IMR-90 (cell line): ENCODE measurements at regions not wholly inside any gene's neighbourhood (a gene's known extent, or its start where the extent isn't known, plus 50 kb on each side); places are given as distances from the start of the nearest gene placed in this dataset.

Experiments used
- ATAC-seq: fragments of 200-7000 bp; cut with Tn5 transposase; 2 replicates; pipeline ENCODE4 v1.9.1; 2020; ENCODE audit warnings: low read depth, mild to moderate bottlenecking, moderate library complexity
- BruUV-seq: library from RNA; stranded (reverse); fragments of 400-500 nt; replicated peaks from 2 replicates; lab custom pipeline; 2021; lab: Mats Ljungman, UMichigan
- CTCF ChIA-PET: fragments of 300-600 bp; formaldehyde crosslinking; extraction: SDS; loops from one replicate; lab custom pipeline; 2021; ENCODE audit warnings: antibody characterized with exemption; lab: Yijun Ruan, JAX
- POLR2A ChIA-PET: fragments of 300-600 bp; sonication (Branson Sonifier 250); formaldehyde crosslinking; loops from one replicate; lab custom pipeline; 2022; ENCODE audit warnings: antibody characterized with exemption; ENCODE audit not compliant: unreplicated experiment; lab: Charles Lee
- DNase-seq: peaks from one replicate; pipeline ENCODE4 v3.0.0; 2013
- H2AFZ ChIP-seq: replicated peaks from 2 replicates; pipeline ENCODE3; 2013; ENCODE audit warnings: low read length, mild to moderate bottlenecking; ENCODE audit not compliant: poor library complexity
- H2AK5ac ChIP-seq: 2 replicates; pipeline ENCODE4 v1.6.1; 2013; ENCODE audit warnings: low read depth, low read length, inconsistent platforms
- H2AK9ac ChIP-seq: replicated peaks from 2 replicates; pipeline ENCODE3; 2013; ENCODE audit warnings: mild to moderate bottlenecking, low read depth, low read length, moderate library complexity; ENCODE audit not compliant: poor library complexity
- H2BK120ac ChIP-seq: 2 replicates; pipeline ENCODE4 v1.6.1; 2013; ENCODE audit warnings: low read depth, low read length, inconsistent platforms
- H2BK15ac ChIP-seq: 3 replicates; pipeline ENCODE4 v1.6.1; 2013; ENCODE audit warnings: low read depth, low read length, inconsistent platforms
- H2BK20ac ChIP-seq: 2 replicates; pipeline ENCODE4 v1.6.1; 2013; ENCODE audit warnings: low read depth, mild to moderate bottlenecking, inconsistent platforms, low read length, moderate library complexity
- H2BK5ac ChIP-seq: 2 replicates; pipeline ENCODE4 v1.6.1; 2013; ENCODE audit warnings: mild to moderate bottlenecking, low read depth, low read length, inconsistent platforms; ENCODE audit not compliant: poor library complexity, severe bottlenecking
- H3K14ac ChIP-seq: replicated peaks from 2 replicates; pipeline ENCODE4 v1.6.1; 2013; ENCODE audit warnings: low read depth, low read length, inconsistent platforms
- H3K18ac ChIP-seq: 2 replicates; pipeline ENCODE4 v1.6.1; 2013; ENCODE audit warnings: low read depth, low read length, control low read depth
- H3K23ac ChIP-seq: 2 replicates; pipeline ENCODE4 v1.6.1; 2013; ENCODE audit warnings: low read depth, low read length, inconsistent platforms
- H3K27ac ChIP-seq: 2 replicates; pipeline ENCODE4 v1.5.1; 2013; ENCODE audit warnings: mild to moderate bottlenecking, control low read depth, low read length; ENCODE audit not compliant: insufficient read depth
- H3K27me3 ChIP-seq: 2 replicates; pipeline ENCODE4 v1.6.1; 2013; ENCODE audit warnings: low read length; ENCODE audit not compliant: control insufficient read depth, insufficient read depth
- H3K36me3 ChIP-seq: 2 replicates; pipeline ENCODE4 v1.6.1; 2013; ENCODE audit warnings: low read length, mixed read lengths; ENCODE audit not compliant: control insufficient read depth, insufficient read depth
- H3K4ac ChIP-seq: 2 replicates; pipeline ENCODE4 v1.6.1; 2013; ENCODE audit warnings: low read depth, low read length, inconsistent platforms
- H3K4me1 ChIP-seq: 2 replicates; pipeline ENCODE4 v1.6.1; 2013; ENCODE audit warnings: low read length, mixed read lengths; ENCODE audit not compliant: control insufficient read depth, insufficient read depth
- H3K4me2 ChIP-seq: 2 replicates; pipeline ENCODE4 v1.6.1; 2013; ENCODE audit warnings: low read depth, mild to moderate bottlenecking, control low read depth, low read length, moderate library complexity
- H3K4me3 ChIP-seq: 2 replicates; pipeline ENCODE4 v1.5.1; 2013; ENCODE audit warnings: low read depth, mild to moderate bottlenecking, control low read depth, low read length, moderate library complexity; ENCODE audit not compliant: insufficient read depth
- H3K56ac ChIP-seq: 2 replicates; pipeline ENCODE4 v1.6.1; 2013; ENCODE audit warnings: low read length, inconsistent platforms; ENCODE audit not compliant: insufficient read depth; ENCODE audit errors: extremely low read depth
- H3K79me1 ChIP-seq, 2 experiments: 2 replicates each; pipeline ENCODE4 v1.6.1; 2013; ENCODE audit warnings: low read length in 2 of 2, inconsistent platforms in 1 of 2, low read depth in 1 of 2
- H3K9ac ChIP-seq: 2 replicates; pipeline ENCODE4 v1.6.1; 2013; ENCODE audit warnings: low read depth, low read length, control low read depth
- H3K9me1 ChIP-seq: 2 replicates; pipeline ENCODE4 v1.6.1; 2013; ENCODE audit warnings: low read length, inconsistent platforms; ENCODE audit not compliant: insufficient read depth
- H3K9me3 ChIP-seq: 2 replicates; pipeline ENCODE4 v1.6.1; 2013; ENCODE audit warnings: low read length; ENCODE audit not compliant: control insufficient read depth, insufficient read depth
- H4K20me1 ChIP-seq: 2 replicates; pipeline ENCODE4 v1.6.1; 2013; ENCODE audit warnings: low read length, inconsistent platforms; ENCODE audit not compliant: insufficient read depth
- H4K5ac ChIP-seq: 2 replicates; pipeline ENCODE4 v1.6.1; 2013; ENCODE audit warnings: mild to moderate bottlenecking, low read depth, low read length, control low read depth
- H4K8ac ChIP-seq, 2 experiments: 2 replicates each; pipeline ENCODE4 v1.6.1; 2013; ENCODE audit warnings: low read depth in 2 of 2, low read length in 2 of 2, control low read depth in 1 of 2, inconsistent platforms in 1 of 2
- H4K91ac ChIP-seq: 2 replicates; pipeline ENCODE4 v1.6.1; 2013; ENCODE audit warnings: low read depth, low read length, inconsistent platforms; ENCODE audit not compliant: insufficient read depth
- FOS ChIP-seq: fragments of 150-350 bp; IDR thresholded peaks from 2 replicates; pipeline ENCODE4 v1.6.1; 2016; ENCODE audit warnings: low read depth, low read length
- MAZ ChIP-seq: IDR thresholded peaks from 2 replicates; pipeline ENCODE4 v1.6.1; 2012; ENCODE audit warnings: low read depth, mild to moderate bottlenecking, low read length, improper control_type of control experiment, moderate library complexity, borderline replicate concordance
- SMC3 ChIP-seq: fragments of 150-350 bp; IDR thresholded peaks from 2 replicates; pipeline ENCODE4 v1.6.1; 2016; ENCODE audit warnings: low read depth, mild to moderate bottlenecking, antibody characterized with exemption, low read length, moderate library complexity
- WGBS, 2 experiments: methylation state at CpG; one replicate each; pipeline versions ENCODE4 v1.1.5 to v1.1.7; 2013; ENCODE audit warnings: missing lambda C conversion rate in 2 of 2; ENCODE audit not compliant: insufficient read length in 1 of 2; ENCODE audit errors: extremely low coverage in 2 of 2; 5-methylcytosine and 5-hydroxymethylcytosine counted together
- dilution Hi-C: fragments of 300-500 bp; cut with HindIII; formaldehyde crosslinking; loops from one replicate; pipeline ENCODE4 v1.14.3; 2018; ENCODE audit warnings: low sequenced_read_pairs; ENCODE audit not compliant: unreplicated experiment
- in situ Hi-C: fragments of 300-500 bp; cut with MboI; formaldehyde crosslinking; loops from 3 replicates; pipeline ENCODE4 v1.14.3; 2019; ENCODE audit warnings: low sequenced_read_pairs, inconsistent platforms, mixed read lengths
- intact Hi-C: fragments of 100-400 bp; cut with micrococcal nuclease; formaldehyde crosslinking; loops from 2 replicates; pipeline ENCODE4 v1.10.0; 2022
- TF ChIP-seq, protein P1 (sequence below): fragments of 150-350 bp; IDR thresholded peaks from 2 replicates; pipeline ENCODE4 v1.6.1; 2017; ENCODE audit warnings: mild to moderate bottlenecking, antibody characterized with exemption, low read length, low read depth
- TF ChIP-seq, protein P2 (sequence below): conservative IDR thresholded peaks from 2 replicates; pipeline ENCODE4 v1.5.1; 2012; ENCODE audit warnings: mild to moderate bottlenecking, low read depth, low read length, improper control_type of control experiment

DNA sequence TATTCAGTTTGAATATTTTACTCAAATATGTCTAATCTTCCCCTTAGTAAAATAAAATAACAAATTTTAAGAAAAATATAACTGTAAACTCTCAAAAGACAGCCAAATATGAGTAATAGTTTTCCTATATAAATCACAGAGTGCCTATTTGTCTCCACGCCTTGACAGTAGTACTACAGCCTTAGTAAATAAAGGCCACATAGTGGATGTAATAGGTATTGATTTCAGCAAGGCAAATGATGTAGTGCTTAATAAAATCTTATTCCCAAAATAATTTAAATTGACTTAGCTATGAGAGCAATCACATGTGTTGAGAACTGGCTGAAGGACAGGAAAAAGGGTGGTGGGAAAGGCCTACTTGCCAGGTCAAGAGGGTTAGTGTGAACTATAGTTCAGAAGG lies 747.2 kb downstream of the OLFM4 start:
- no TSS peak for BruUV-seq
- DNase-seq (no peak), ATAC-seq (no peak)
- Histone ChIP-seq H2AK9ac (no peak overlapping the region), H3K4me3 (no peak overlapping the region), H3K4me1 (no peaks in the 10 kb centered on the region), H3K56ac (no peak overlapping the region), H3K9me1 (no peaks in the 10 kb centered on the region), H3K14ac (no peak overlapping the region), H3K18ac (no peak overlapping the region), H3K27ac (no peak overlapping the region), H2BK5ac (no peak overlapping the region), H3K23ac (no peak overlapping the region), H3K9me3 (0 out of 2 replicates have a peak, but pooled peaks cover 2% of the 10 kb centered on the region), H2AFZ (no peak overlapping the region), H3K4ac (no peak overlapping the region), H2BK15ac (no peak overlapping the region), H4K20me1 (no peaks in the 10 kb centered on the region), H3K36me3 (no peaks in the 10 kb centered on the region), H3K79me1 (no peaks in the 10 kb centered on the region), H4K91ac (no peak overlapping the region), H2AK5ac (no peak overlapping the region), H3K4me2 (no peak overlapping the region), H2BK20ac (no peak overlapping the region), H4K8ac (no peak overlapping the region), H3K27me3 (no peaks in the 10 kb centered on the region), H3K9ac (no peak overlapping the region), H4K5ac (no peak overlapping the region), H2BK120ac (no peak overlapping the region)
- ChIA-PET CTCF (no interaction called here), POLR2A (no interaction called here)
- in situ Hi-C loops (no loop called here), dilution Hi-C loops (no loop called here), intact Hi-C loops (no loop called here)
- TF ChIP-seq FOS (no peak), SMC3 (no peak), MAZ (no peak)
- TF ChIP-seq, protein P1, sequence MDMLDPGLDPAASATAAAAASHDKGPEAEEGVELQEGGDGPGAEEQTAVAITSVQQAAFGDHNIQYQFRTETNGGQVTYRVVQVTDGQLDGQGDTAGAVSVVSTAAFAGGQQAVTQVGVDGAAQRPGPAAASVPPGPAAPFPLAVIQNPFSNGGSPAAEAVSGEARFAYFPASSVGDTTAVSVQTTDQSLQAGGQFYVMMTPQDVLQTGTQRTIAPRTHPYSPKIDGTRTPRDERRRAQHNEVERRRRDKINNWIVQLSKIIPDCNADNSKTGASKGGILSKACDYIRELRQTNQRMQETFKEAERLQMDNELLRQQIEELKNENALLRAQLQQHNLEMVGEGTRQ = no peak
- TF ChIP-seq, protein P2, sequence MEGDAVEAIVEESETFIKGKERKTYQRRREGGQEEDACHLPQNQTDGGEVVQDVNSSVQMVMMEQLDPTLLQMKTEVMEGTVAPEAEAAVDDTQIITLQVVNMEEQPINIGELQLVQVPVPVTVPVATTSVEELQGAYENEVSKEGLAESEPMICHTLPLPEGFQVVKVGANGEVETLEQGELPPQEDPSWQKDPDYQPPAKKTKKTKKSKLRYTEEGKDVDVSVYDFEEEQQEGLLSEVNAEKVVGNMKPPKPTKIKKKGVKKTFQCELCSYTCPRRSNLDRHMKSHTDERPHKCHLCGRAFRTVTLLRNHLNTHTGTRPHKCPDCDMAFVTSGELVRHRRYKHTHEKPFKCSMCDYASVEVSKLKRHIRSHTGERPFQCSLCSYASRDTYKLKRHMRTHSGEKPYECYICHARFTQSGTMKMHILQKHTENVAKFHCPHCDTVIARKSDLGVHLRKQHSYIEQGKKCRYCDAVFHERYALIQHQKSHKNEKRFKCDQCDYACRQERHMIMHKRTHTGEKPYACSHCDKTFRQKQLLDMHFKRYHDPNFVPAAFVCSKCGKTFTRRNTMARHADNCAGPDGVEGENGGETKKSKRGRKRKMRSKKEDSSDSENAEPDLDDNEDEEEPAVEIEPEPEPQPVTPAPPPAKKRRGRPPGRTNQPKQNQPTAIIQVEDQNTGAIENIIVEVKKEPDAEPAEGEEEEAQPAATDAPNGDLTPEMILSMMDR = no peak
- WGBS, 2 experiments = no CpG with 5 or more reads among the region's 1 CpG
